ENCODE measurements at regions not wholly inside any gene's neighbourhood (a gene's known extent, or its start where the extent isn't known, plus 50 kb on each side); places are given as distances from the start of the nearest gene placed in this dataset.

DNA sequence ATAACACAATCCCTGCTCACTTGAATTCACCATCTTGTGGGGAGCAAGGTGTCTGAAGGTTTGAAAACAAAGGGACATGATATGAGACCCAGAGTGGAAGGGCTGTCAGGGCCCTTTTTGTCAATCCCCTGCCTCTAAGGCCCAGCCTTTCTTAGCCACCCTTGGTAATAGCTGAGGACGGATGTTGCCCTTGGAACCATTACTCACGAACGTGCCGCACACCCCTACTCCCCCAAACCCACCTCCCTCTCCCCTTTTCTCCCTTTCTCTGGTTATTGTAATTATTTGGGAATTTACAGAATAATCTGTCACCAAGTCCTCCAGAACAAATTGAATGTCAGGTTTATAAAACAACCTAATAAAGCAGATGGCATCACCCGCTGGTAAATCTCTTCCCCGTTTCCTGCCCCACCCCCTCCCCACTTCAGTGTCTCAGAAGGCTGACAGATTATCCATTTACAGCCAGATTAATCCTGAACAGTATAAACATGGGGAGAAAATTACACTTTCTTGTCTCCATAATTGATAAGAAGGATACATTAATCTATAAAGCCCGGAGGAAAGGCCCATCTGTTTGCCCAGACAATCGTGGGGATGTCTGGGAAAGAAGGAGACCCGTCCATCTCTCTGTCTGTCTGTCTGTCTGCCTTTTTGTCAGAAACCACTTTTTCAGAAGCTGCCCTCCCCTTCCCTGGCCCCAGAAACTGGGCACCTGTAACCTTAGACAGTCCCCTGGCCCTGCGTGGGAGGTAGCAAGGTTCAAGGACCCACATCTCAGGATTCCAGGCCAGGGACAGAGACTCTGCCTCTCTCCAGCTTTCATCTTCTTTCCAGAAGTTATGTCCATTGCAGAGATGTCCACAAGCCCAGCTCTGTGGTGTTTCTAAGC is 60.6 kb upstream of the CD34 start:
- no peak for DNase-seq

DNA sequence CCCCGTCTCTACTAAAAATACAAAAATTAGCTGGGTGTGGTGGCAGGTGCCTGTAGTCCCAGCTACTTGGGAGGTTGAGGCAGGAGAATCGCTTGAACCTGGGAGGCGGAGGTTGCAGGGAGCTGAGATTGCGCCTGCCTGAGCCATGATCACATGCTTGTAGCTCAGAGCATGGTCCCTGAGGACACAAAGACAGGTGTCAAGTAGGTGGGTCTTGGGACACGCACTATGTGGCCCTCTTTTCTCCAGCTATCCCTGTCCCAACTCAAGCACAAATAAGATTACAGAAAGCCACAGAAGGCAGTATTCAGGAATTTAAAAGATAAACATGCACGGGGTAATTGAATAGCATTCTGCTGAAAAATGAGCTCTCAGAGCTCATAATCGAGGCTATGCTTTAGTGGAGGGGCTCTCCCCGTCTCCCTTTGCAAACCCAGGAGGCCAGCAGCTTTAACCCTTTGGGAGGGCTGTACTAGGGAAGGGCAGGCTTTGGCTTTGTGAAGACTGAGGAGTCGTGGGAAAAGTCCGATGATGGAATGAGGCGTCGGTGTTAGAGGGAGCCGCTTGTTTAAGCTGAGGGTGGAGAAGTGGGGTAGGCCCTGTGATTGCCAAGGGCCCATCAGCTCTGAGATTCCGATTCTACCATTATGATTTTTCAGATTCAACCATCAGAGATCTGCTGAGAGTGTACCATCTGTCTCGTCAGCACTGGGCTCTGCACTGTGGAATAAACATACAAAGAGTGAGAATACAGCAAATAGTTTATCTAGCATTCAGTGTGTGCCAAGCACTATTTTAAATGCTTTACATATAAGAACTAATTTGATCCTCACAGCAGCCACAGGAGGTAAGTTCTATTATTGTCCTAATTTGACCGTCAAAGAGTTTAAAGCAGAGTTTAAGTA is 59.7 kb upstream of the CD34 start:
- no peak for DNase-seq

DNA sequence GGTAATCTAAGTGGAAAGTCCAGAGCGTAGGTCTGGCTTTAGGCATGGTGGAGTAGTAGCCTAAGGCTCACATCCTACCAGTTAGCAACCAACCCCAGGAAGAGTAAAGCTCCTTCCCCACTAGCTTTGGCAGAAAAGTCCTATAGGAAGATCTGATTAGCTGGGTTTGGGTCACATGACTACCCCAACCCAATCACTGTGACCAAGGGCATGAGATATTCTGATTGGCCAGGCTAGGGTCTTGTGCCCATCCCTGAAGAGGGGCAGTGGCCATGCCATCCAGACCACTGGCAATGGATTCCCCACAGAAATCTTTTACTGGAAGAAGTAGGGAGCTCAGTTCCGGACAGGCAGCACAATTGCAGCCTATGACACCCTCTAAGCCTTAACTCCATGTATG is 58.6 kb upstream of the CD34 start:
- no peak for DNase-seq

DNA sequence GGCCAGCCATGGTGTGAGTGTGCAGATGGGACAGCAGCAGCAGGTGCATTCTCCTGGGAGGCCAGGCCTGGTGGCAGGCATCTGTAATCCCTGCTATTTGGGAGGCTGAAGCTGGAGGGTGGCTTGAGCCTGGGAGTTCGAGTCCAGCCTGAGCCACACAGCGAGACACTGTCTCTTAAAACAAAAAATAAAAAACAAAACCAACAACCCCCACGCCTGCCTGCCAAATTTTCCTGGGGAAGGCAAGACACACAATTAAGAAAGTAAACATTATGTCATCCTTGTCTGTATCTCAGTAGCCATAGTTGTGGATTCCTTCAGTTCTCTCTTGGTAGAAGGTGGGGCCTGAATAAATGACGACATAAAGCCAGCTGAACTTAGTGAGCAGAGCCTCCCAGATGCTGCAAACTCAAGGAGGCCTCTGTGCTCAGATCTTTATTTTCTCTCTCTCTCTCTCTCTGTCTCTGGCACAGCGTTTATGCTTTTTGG is 57.6 kb upstream of the CD34 start:
- no peak for DNase-seq

DNA sequence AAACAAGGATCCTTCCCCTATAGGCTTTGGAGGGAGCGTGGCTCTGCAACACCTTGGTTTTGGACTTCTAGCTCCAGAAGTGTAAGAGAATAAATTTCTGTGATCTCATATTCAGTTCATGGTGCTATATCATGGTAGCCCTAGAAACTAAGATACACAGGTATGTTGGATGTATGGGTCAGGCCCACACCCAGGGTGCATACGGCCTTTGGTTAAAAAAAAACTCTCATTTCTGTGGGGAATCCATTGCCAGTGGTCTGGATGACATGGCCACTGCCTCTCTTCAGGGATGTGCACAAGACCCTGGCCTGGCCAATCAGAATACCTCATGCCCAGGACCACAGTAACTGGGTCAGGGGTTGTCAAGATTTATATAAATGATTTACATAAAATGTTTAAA is 56.8 kb upstream of the CD34 start:
- DNase-seq, result no peak

DNA sequence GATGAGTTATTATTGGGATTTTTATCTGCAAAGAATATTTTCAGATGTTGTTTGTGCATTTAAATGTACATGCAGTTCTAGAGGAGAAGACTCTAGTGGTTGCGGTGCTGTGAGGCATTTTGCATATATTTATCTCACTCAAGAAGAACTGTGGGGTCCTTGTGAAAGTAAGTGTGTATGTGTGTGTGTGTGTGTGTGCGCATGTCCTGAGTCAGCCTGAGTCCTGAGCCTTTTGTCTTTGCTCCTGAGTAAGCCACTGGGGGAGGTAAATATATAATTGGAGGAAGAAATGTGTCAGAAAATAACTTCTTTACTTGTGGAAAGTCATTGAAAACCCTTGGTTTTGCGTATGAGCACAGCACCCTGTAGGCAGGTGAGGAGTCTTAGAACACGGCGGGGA is 55.6 kb upstream of the CD34 start:
- no peak for DNase-seq

DNA sequence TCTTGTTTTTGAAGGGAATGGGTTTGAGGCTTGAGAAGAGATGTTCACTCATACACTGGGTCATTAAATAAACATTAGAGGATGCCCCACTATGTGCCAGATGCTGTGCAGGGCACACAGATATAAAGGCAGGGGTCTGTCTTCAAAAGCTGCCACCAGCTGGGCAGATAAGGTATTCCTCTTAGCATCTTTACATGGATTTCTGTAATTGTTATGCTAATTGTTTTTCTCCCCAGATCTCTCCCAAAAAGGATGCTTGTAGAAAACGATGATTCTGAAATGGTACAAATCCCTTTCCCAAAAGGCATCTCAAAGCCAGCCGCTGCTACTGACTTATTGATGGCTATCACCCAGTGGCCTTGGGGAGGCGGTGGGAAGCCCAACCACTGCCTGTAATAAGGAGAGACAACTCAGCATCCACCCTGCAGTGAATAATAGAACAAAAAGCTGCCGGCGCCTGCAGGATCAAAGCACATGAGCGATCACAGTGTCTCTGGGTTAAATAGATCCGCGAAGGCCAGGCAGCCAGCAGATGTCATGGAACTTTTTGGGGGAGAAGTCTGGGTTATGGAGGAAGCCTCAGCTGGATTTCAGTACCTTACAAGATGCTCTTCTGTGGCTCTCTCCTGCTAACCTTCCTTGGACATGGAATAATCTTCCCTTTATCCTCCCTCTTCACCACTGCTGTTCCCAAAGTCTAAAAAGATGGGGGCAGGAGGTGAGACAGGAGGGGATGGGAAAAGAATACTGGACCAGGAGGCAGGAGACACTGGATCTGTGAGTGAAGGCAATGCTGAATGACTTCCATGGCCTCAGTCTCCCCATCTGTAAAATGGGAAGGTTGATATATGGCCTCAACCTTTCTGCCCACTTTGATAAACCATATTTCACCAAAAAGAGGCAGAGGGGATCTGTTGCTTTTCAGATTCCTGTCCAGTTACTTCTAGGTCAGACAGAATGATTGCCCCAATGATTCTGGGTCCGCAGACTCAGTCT is 54.8 kb upstream of the CD34 start:
- DNase-seq, result no peak

DNA sequence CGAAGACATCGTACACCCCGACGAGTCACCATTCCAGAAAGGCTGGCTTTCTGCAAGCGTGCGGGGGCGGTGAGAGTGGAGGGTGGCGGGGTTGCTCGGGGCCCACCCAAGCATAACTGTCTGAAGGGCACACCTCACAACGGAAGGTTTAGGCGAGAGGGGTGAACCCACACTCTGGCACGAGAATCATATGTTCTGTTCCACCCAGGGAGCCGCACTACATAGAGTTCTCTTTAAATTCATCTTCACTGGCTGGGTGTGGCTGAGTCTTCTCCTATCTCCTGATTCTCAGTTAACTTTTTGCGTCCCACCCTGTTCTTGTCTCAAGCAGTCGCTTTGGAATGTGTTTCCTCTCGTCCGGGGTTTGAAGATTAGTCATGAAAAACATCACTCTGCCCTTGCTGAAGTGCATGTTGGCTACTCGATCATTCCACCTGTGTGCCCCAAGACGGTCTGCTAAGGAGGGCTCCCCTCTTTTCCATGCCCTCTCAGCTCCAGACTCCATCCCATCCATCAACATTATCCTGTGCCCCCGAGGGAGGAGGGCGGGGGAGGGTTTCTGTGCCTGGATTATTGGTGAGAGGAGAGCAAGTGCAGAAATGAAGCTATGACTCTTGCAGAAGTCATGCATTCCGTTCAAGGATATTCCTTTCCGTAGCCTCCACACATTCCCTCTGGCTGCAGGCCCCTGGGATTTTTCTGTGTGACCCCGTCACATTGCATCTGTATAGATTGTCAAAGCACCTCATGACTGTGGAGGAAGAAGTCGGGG is 53.5 kb upstream of the CD34 start:
- DNase-seq, result no peak

DNA sequence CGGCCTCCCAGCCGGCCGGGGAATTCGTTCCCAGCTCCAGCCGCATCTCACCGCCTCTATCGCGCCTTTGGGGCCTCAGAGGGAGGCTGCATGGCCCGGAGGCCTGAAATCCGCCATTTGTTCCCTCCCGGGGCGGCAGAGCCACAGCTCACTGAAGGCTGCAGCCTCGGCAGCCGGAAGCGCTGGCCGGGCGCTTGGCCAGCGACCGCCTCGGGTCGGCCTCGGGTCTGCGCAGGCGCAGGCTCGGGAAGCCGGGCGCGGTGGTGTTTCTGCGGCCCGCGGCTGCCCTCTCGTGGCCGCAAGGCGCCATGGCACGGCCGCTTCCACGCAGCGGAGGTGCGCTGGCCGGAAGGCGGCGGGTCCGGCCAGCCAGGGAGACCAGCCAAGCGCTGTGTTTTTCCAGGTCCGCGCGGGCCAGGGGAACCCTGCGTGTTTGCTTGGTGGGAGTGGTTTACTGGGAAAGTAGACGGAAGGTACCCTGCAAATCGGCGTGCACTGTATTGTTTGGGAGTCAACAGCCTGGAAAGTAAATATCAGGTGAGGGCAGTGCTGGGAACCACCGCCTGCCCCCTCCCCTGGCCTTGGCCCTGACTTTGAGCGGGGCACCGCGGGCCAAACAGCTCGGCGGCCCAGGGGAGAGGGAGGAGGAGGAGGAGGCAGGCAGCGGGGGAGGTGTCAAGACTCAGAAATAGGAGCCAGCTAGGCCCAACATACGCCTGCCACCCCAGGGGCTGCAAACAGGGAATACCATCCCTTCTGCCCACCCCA is 52.7 kb upstream of the CD34 start:
- DNase-seq, result peak; percentile 88 to 93

DNA sequence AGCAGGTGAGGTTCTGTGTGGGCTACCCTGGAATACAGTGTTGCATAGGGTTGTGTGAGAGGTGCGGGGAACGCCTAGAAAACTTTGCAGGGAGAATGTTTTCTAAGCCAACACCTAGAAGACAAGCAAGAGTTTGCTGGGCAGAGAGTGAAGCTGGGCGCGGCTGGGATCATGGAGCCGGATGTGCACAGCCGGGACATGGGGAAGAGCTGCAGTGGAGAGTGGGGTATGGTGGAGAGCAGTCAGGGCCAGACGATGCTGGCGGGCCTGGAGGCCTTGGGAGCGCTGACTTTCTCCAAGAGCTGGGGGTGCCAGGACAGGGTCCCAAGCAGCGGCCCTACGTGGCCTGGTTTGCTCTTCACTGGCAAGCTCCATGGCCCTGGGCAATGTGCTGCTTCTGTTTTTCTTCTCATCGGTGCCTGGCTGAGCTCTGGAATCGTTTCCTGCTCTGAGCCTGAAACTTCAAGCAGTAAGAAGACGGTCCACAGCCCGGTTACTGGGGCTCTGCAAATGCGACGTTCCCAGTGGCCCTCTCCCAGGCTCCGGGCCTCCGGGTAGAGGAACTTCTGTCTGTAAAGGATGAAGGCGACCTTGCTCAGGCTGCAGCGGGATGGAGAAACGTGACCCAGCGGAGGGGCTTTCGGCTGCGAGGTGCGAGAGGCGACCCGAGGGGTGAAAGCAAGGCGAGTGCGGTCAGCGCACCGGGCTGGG is 51.9 kb upstream of the CD34 start:
- DNase-seq, result peak; percentile 31 to 44

Data from inflammatory macrophage (primary cell).